OCI-LY7 (cell line): ENCODE measurements at regions not wholly inside any gene's neighbourhood (a gene's known extent, or its start where the extent isn't known, plus 50 kb on each side); places are given as distances from the start of the nearest gene placed in this dataset.

Source experiments
- EZH2phosphoT487 ChIP-seq: fragments of 200-600 bp; sonication (generic); IDR thresholded peaks from 2 replicates; pipeline ENCODE4 v1.6.1; 2018; ENCODE audit warnings: low read depth, borderline replicate concordance, mild to moderate bottlenecking, mixed run types, antibody characterized with exemption, low read length, moderate library complexity, mixed read lengths
- TF ChIP-seq, protein P1 (sequence below): fragments of 200-600 bp; sonication (generic); conservative IDR thresholded peaks from 2 replicates; pipeline ENCODE4 v1.5.1; 2014; ENCODE audit warnings: mild to moderate bottlenecking, antibody characterized with exemption, low read length, moderate library complexity, mixed read lengths

DNA sequence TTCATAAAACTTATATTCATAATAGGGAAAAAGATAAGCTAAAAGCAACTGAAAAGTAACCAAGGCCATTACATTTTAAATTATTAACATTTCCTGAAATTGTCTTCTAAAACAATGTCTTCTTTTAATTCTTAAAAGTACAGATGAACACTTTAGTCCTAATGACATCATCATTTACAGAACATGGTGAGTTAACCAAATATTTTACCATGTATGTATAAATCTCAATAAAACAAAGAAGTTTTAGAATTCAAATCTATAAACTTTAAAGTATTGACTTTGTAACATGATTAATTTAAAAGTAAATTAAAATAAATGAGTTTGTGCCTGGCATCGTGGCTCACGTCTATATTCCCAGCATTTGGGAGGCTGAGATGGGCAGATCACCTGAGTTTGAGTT is 125.9 kb upstream of the PRSS16 start:
- TF ChIP-seq, protein P1, sequence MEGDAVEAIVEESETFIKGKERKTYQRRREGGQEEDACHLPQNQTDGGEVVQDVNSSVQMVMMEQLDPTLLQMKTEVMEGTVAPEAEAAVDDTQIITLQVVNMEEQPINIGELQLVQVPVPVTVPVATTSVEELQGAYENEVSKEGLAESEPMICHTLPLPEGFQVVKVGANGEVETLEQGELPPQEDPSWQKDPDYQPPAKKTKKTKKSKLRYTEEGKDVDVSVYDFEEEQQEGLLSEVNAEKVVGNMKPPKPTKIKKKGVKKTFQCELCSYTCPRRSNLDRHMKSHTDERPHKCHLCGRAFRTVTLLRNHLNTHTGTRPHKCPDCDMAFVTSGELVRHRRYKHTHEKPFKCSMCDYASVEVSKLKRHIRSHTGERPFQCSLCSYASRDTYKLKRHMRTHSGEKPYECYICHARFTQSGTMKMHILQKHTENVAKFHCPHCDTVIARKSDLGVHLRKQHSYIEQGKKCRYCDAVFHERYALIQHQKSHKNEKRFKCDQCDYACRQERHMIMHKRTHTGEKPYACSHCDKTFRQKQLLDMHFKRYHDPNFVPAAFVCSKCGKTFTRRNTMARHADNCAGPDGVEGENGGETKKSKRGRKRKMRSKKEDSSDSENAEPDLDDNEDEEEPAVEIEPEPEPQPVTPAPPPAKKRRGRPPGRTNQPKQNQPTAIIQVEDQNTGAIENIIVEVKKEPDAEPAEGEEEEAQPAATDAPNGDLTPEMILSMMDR = no peak
- TF ChIP-seq EZH2phosphoT487 = no peak
